ENCODE measurements at regions not wholly inside any gene's neighbourhood (a gene's known extent, or its start where the extent isn't known, plus 50 kb on each side); places are given as distances from the start of the nearest gene placed in this dataset.
"Not testable (repeated sequence)": the region's sequence is repeated elsewhere in the genome, so short reads cannot be mapped to it uniquely, and the experiment has no call there.

DNA sequence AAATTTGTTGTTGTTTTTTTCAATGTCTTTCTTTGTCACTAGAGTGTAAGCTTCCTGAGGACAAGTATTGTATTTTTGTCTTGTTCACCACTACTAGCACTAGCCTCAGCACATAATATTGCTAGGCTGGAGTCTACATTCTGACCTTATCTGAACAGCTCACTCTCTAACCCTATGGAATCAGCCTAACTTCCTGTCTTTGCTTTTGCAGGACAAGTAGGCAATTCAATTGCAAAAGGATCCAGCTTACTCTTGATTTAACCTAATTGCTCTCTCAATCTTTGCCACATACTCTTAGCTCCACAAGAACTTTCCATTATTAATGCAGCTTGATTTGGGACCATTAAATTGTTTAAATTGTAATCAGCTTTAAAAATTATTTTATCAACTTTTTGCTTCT, 308.5 kb downstream of the MAN2A1 start:
- no peaks in the 10 kb centered on the region for H3K9me3 ChIP-seq
- no peak overlapping the region for H3K27ac ChIP-seq
- no peak for DNase-seq (ENCODE audit: extremely low spot score in 2 of 2)
- peaks cover 9% of the 10 kb centered on the region for H3K4me1 ChIP-seq
- no peaks in the 10 kb centered on the region for H3K36me3 ChIP-seq
- intact Hi-C loops (cut with DNase I) = no loop called here
- no peak overlapping the region for H3K4me3 ChIP-seq
- H3K27me3 ChIP-seq = no peaks in the 10 kb centered on the region
- TF ChIP-seq POLR2A (IDR thresholded peaks at IDR 0.05) = no peak
- TF ChIP-seq, protein P1, sequence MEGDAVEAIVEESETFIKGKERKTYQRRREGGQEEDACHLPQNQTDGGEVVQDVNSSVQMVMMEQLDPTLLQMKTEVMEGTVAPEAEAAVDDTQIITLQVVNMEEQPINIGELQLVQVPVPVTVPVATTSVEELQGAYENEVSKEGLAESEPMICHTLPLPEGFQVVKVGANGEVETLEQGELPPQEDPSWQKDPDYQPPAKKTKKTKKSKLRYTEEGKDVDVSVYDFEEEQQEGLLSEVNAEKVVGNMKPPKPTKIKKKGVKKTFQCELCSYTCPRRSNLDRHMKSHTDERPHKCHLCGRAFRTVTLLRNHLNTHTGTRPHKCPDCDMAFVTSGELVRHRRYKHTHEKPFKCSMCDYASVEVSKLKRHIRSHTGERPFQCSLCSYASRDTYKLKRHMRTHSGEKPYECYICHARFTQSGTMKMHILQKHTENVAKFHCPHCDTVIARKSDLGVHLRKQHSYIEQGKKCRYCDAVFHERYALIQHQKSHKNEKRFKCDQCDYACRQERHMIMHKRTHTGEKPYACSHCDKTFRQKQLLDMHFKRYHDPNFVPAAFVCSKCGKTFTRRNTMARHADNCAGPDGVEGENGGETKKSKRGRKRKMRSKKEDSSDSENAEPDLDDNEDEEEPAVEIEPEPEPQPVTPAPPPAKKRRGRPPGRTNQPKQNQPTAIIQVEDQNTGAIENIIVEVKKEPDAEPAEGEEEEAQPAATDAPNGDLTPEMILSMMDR (IDR thresholded peaks at IDR 0.05) = no peak
- TF ChIP-seq POLR2AphosphoS5 (IDR thresholded peaks at IDR 0.05; ENCODE audit: insufficient read depth in 1 of 2, low read depth in 1 of 2) = no peak

DNA sequence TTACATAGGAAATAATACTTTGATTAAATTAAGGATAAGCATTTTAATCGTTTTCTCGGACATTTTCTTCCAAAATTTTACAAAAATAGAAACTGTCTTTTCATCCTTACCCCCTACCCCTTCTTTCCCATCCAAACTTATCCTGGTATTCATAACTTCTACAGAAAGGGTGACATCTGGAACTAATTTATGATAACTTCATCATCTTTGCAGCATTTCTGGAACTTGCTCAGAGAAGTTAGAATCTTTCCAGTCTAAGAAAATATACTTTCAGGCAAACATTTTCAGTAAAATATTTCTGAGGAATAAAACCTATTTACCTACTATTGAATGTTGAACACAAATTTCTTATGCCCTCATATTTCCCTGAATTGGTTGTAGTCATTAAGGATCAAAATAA, 309.0 kb downstream of the MAN2A1 start:
- Histone ChIP-seq H3K4me3 (no peak overlapping the region), H3K4me1 (peaks cover 9% of the 10 kb centered on the region), H3K27me3 (no peaks in the 10 kb centered on the region), H3K36me3 (no peaks in the 10 kb centered on the region), H3K27ac (no peak overlapping the region), H3K9me3 (no peaks in the 10 kb centered on the region)
- no peak for DNase-seq (ENCODE audit: extremely low spot score in 2 of 2)
- TF ChIP-seq POLR2AphosphoS5 (IDR thresholded peaks at IDR 0.05; ENCODE audit: insufficient read depth in 1 of 2, low read depth in 1 of 2) = no peak
- TF ChIP-seq POLR2A (IDR thresholded peaks at IDR 0.05) = no peak
- TF ChIP-seq, protein P1 (IDR thresholded peaks at IDR 0.05) = no peak
- intact Hi-C loops (cut with DNase I) = no loop called here

DNA sequence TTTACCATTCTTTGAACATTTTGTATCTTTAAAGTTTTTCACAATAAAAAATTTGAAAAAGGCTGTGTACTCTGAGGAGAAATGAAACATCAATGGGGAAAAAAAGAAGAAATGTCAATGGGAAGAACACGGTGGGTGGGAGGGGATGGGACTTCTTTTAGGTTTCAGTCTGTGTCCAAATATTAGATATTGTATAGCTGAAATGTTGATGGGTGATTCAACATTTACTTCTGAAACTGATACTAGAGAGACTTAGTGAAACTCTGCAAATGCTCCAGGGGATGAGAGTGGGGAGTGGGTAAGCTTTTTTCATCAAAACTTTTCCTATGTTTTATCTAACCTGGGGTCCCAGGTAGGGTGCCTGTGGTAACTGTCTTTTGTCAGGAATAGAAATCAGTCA, 311.9 kb downstream of the MAN2A1 start:
- Histone ChIP-seq H3K9me3 (no peaks in the 10 kb centered on the region), H3K4me1 (no peaks in the 10 kb centered on the region), H3K4me3 (no peak overlapping the region), H3K36me3 (no peaks in the 10 kb centered on the region), H3K27me3 (no peaks in the 10 kb centered on the region), H3K27ac (no peak overlapping the region)
- DNase-seq (ENCODE audit: extremely low spot score in 2 of 2) = no peak
- TF ChIP-seq, protein P1 (IDR thresholded peaks at IDR 0.05) = no peak
- TF ChIP-seq POLR2A (IDR thresholded peaks at IDR 0.05) (no peak), POLR2AphosphoS5 (IDR thresholded peaks at IDR 0.05; ENCODE audit: insufficient read depth in 1 of 2, low read depth in 1 of 2) (no peak)
- intact Hi-C loops (cut with DNase I) = no loop called here

DNA sequence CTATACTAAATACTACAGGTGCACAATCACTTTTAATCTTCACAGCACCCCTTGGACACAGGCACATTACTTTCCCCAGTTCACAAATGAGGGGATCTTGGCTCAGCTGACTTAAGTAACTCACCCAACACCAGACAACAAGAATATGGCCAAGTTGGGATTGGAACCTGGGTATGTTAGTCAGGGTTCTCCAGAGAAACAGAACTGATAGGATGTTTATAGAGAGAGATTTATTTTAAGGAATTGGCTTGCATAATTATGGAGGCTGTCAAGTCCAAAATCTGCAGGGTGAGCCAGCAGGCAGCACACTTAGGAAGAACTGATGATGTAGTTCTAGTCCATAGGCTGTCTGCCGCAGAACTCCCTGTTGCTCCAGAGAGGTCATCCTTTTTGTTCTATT, 312.9 kb downstream of the MAN2A1 start:
- Histone ChIP-seq H3K4me3 (no peak overlapping the region), H3K4me1 (no peaks in the 10 kb centered on the region), H3K27ac (no peak overlapping the region), H3K27me3 (no peaks in the 10 kb centered on the region), H3K9me3 (no peaks in the 10 kb centered on the region), H3K36me3 (no peaks in the 10 kb centered on the region)
- intact Hi-C loops (cut with DNase I) = no loop called here
- no peak for DNase-seq (ENCODE audit: extremely low spot score in 2 of 2)
- TF ChIP-seq POLR2A (IDR thresholded peaks at IDR 0.05) (no peak), POLR2AphosphoS5 (IDR thresholded peaks at IDR 0.05; ENCODE audit: insufficient read depth in 1 of 2, low read depth in 1 of 2) (no peak)
- TF ChIP-seq, protein P1 (IDR thresholded peaks at IDR 0.05) = no peak

DNA sequence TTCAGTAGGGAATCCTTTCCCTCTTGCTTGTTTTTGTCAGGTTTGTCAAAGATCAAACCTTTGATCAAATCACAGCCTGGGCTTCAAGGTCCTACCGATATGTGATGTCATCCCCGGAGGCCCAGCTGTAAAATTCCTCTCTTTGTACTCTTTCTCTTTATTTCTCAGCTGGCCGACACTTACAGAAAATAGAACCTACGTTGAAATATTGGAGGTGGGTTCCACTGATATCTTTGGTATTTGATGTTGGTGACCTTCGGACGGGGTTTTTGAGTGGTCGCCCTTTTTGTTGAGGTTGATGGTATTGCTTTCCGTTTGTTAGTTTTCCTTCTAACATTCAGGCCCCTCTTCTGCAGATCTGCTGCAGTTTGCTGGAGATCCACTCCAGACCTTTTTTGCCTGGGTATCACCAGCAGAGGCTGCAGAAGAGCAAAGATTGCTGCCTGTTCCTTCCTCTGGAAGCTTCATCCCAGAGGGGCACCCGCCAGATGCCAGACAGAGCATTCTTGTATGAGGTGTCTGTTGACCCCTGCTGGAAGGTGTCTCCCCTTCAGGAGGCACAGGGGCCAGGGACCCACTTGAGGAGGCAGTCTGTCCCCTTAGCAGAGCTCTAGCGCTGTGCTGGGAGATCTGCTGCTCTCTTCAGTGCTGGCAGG, 316.3 kb downstream of the MAN2A1 start:
- H3K27ac ChIP-seq; H3K36me3 ChIP-seq; intact Hi-C loops (cut with DNase I); DNase-seq (ENCODE audit: extremely low spot score in 2 of 2); H3K4me3 ChIP-seq; H3K4me1 ChIP-seq; H3K27me3 ChIP-seq; H3K9me3 ChIP-seq: not testable (repeated sequence)
